GM12878 (cell line): ENCODE measurements at regions not wholly inside any gene's neighbourhood (a gene's known extent, or its start where the extent isn't known, plus 50 kb on each side); places are given as distances from the start of the nearest gene placed in this dataset.

Source experiments
- ATAC-seq: fragments of 200-7000 bp; cut with Tn5 transposase; 3 replicates; pipeline ENCODE4 v1.9.1; 2020; ENCODE audit warnings: mild to moderate bottlenecking, moderate library complexity
- BruUV-seq: library from RNA; stranded (reverse); fragments of 400-500 nt; replicated peaks from 2 replicates; lab custom pipeline; 2021; lab: Mats Ljungman, UMichigan
- CTCF ChIA-PET: fragments of 300-600 bp; sonication (Branson Sonifier 250); formaldehyde crosslinking; extraction: SDS; loops from one replicate; lab custom pipeline; 2021; ENCODE audit warnings: inconsistent platforms; lab: Yijun Ruan, JAX
- POLR2A ChIA-PET: fragments of 350-600 bp; formaldehyde crosslinking; extraction: SDS; loops from one replicate; lab custom pipeline; 2021; ENCODE audit warnings: inconsistent platforms; lab: Charles Lee
- RAD21 ChIA-PET: fragments of 300-600 bp; sonication (Branson Sonifier 250); formaldehyde crosslinking; loops from one replicate; lab custom pipeline; 2023; ENCODE audit warnings: antibody characterized with exemption; ENCODE audit not compliant: unreplicated experiment; lab: Charles Lee
- SMC1A ChIA-PET: fragments of 300-600 bp; sonication (Branson Sonifier 250); formaldehyde crosslinking; loops from one replicate; lab custom pipeline; 2023; ENCODE audit not compliant: unreplicated experiment, uncharacterized antibody; lab: Charles Lee
- DNase-seq: peaks from one replicate; pipeline ENCODE4 v3.0.0-alpha.2; 2011; ENCODE audit warnings: low read depth, low spot score
- FAIRE-seq: peaks from 3 replicates; lab custom pipeline; 2011; peaks lifted over from hg19 to GRCh38; lab: Jason Lieb, UNC
- H2AFZ ChIP-seq: 2 replicates; pipeline ENCODE4 v1.6.0; 2011; ENCODE audit warnings: low read depth, low read length, control low read depth; ENCODE audit not compliant: control insufficient read depth
- H3K27ac ChIP-seq: 2 replicates; pipeline ENCODE4 v1.5.1; 2011; ENCODE audit warnings: control low read depth; ENCODE audit not compliant: control insufficient read depth, insufficient read depth
- H3K27me3 ChIP-seq, 2 experiments: replicated peaks in 1 of 2; 2 replicates each; pipeline versions ENCODE4 v1.6.0 to v1.6.1; 2011; ENCODE audit warnings: low read length in 1 of 2; ENCODE audit not compliant: control insufficient read depth in 2 of 2, insufficient read depth in 2 of 2
- H3K36me3 ChIP-seq, 2 experiments: 2 replicates each; pipeline ENCODE4 v1.5.1; 2011; ENCODE audit warnings: low read length in 1 of 2; ENCODE audit not compliant: control insufficient read depth in 2 of 2, insufficient read depth in 2 of 2
- H3K4me1 ChIP-seq: 2 replicates; pipeline ENCODE4 v1.6.1; 2011; ENCODE audit warnings: mild to moderate bottlenecking, low read length, moderate library complexity, mixed read lengths; ENCODE audit not compliant: control insufficient read depth, insufficient read depth
- H3K4me2 ChIP-seq: 2 replicates; pipeline ENCODE4 v1.6.0; 2011; ENCODE audit warnings: control low read depth; ENCODE audit not compliant: control insufficient read depth, insufficient read depth
- H3K4me3 ChIP-seq: fragments of 200-600 bp; sonication (generic); 2 replicates; pipeline ENCODE4 v1.5.1; 2016
- H3K79me2 ChIP-seq: 2 replicates; pipeline ENCODE4 v1.6.0; 2011; ENCODE audit warnings: low read length; ENCODE audit not compliant: control insufficient read depth, insufficient read depth
- H3K9ac ChIP-seq: 2 replicates; pipeline ENCODE4 v1.8.0; 2011; ENCODE audit warnings: low read length, control low read depth, mixed read lengths; ENCODE audit not compliant: control insufficient read depth, insufficient read depth
- H3K9me3 ChIP-seq: replicated peaks from 3 replicates; pipeline ENCODE4 v1.5.1; 2011; ENCODE audit warnings: mild to moderate bottlenecking, low read length; ENCODE audit not compliant: control insufficient read depth, insufficient read depth
- H4K20me1 ChIP-seq: 2 replicates; pipeline ENCODE4 v1.6.0; 2011; ENCODE audit not compliant: control insufficient read depth, insufficient read depth
- BCL11A ChIP-seq: IDR thresholded peaks from 2 replicates; pipeline ENCODE4 v1.6.1; 2011; ENCODE audit warnings: low read depth, low read length
- EGR1 ChIP-seq, 2 experiments: IDR thresholded peaks; 1 replicate in 1 of 2; 2 replicates in 1 of 2; pipeline ENCODE4 v1.6.1; 2011 to 2012; ENCODE audit warnings: low read depth in 2 of 2, low read length in 2 of 2, borderline replicate concordance in 1 of 2, mild to moderate bottlenecking in 1 of 2, moderate library complexity in 1 of 2
- EP300 ChIP-seq, 2 experiments: fragments of 150-350 bp in 1 of 2; IDR thresholded peaks; 2 replicates each; pipeline ENCODE4 v1.6.1; 2011 to 2012; ENCODE audit warnings: low read depth in 2 of 2, low read length in 2 of 2, borderline replicate concordance in 1 of 2, improper control_type of control experiment in 1 of 2, inconsistent platforms in 1 of 2; ENCODE audit not compliant: control insufficient read depth in 1 of 2
- ESRRA ChIP-seq: IDR thresholded peaks from 2 replicates; pipeline ENCODE4 v1.6.1; 2012; ENCODE audit warnings: mild to moderate bottlenecking, low read length, improper control_type of control experiment
- EZH2 ChIP-seq: IDR thresholded peaks from 2 replicates; pipeline ENCODE4 v1.6.1; 2012; ENCODE audit warnings: low read depth, mild to moderate bottlenecking, control low read depth, inconsistent platforms, low read length, borderline replicate concordance; ENCODE audit not compliant: control insufficient read depth
- GATAD2B ChIP-seq: fragments of 450-650 bp; conservative IDR thresholded peaks from 2 replicates; pipeline ENCODE4 v1.6.1; 2017; ENCODE audit warnings: low read depth, mild to moderate bottlenecking, moderate library complexity
- HCFC1 ChIP-seq: fragments of 150-350 bp; IDR thresholded peaks from 2 replicates; pipeline ENCODE4 v1.6.1; 2014; ENCODE audit warnings: low read length
- MXI1 ChIP-seq: fragments of 150-350 bp; IDR thresholded peaks from 2 replicates; pipeline ENCODE4 v1.6.1; 2011; ENCODE audit warnings: low read depth, mild to moderate bottlenecking, inconsistent platforms, low read length, improper control_type of control experiment
- NFXL1 ChIP-seq: fragments of 450-650 bp; IDR thresholded peaks from 2 replicates; pipeline ENCODE4 v1.6.1; 2017; ENCODE audit warnings: antibody characterized with exemption, mild to moderate bottlenecking, borderline replicate concordance
- NR2C2 ChIP-seq: IDR thresholded peaks from 2 replicates; pipeline ENCODE4 v1.6.1; 2011; ENCODE audit warnings: borderline replicate concordance, low read depth; ENCODE audit not compliant: control insufficient read depth, insufficient read length
- RAD51 ChIP-seq: fragments of 450-650 bp; IDR thresholded peaks from 2 replicates; pipeline ENCODE4 v1.6.1; 2016; ENCODE audit warnings: moderate library complexity, mild to moderate bottlenecking, inconsistent platforms
- SMC3 ChIP-seq: IDR thresholded peaks from 2 replicates; pipeline ENCODE4 v1.6.1; 2011; ENCODE audit warnings: low read length, improper control_type of control experiment, borderline replicate concordance
- SPI1 ChIP-seq: IDR thresholded peaks from 2 replicates; pipeline ENCODE4 v1.6.1; 2011; ENCODE audit warnings: low read depth, mild to moderate bottlenecking, low read length, moderate library complexity, borderline replicate concordance; ENCODE audit not compliant: insufficient read depth
- STAT1 ChIP-seq: fragments of 450-650 bp; conservative IDR thresholded peaks from 2 replicates; pipeline ENCODE4 v1.6.1; 2014; ENCODE audit warnings: antibody characterized with exemption, mild to moderate bottlenecking
- SUPT20H ChIP-seq: IDR thresholded peaks from 2 replicates; pipeline ENCODE4 v1.6.1; 2011; ENCODE audit warnings: low read depth, mild to moderate bottlenecking, low read length, moderate library complexity, borderline replicate concordance; ENCODE audit not compliant: control insufficient read depth
- TCF7 ChIP-seq: IDR thresholded peaks from 2 replicates; pipeline ENCODE4 v1.6.1; 2014; ENCODE audit warnings: antibody characterized with exemption, borderline replicate concordance
- in situ Hi-C: fragments of 300-500 bp; cut with MboI; formaldehyde crosslinking; loops from 9 replicates; pipeline ENCODE4 v1.14.3; 2018; ENCODE audit warnings: mixed read lengths
- intact Hi-C: fragments of 100-400 bp; cut with micrococcal nuclease; formaldehyde crosslinking; loops from one replicate; pipeline ENCODE4 v1.14.2; 2022; ENCODE audit not compliant: unreplicated experiment
- TF ChIP-seq, protein P1 (sequence below): IDR thresholded peaks from 2 replicates; pipeline ENCODE4 v1.6.1; 2012; ENCODE audit warnings: low read depth, low read length, improper control_type of control experiment
- TF ChIP-seq, protein P2 (sequence below): fragments of 450-650 bp; IDR thresholded peaks from 2 replicates; pipeline ENCODE4 v1.6.1; 2017; ENCODE audit warnings: mild to moderate bottlenecking, moderate library complexity
- TF ChIP-seq, protein P3 (sequence below): IDR thresholded peaks from 2 replicates; pipeline ENCODE4 v1.6.1; 2012; ENCODE audit warnings: low read length, inconsistent platforms

DNA sequence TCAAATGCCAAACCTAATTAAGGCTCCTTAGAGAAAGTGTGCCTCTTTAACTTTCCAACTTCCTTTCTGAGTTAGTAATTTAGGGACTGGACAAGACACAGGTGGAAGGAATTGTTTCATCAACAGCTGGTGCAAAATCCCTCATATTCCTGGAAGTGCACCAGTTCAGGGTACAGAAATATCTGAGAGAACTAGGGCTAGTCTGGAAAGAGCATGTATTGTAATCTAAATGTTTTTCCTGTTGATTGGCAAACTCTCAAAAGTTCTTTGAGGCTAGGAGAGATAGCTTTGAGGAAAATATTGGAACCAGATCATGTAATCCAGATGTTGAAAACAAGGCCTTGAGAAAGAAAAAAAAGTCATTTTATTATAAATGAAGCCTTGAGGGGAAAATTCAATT, 98.1 kb upstream of the C1GALT1C1 start:
- BruUV-seq, result no TSS peak
- CTCF ChIA-PET, result interaction anchor here (1.0 to 1.8 kb wide), 4 partner anchors 10 to 42 kb away, joined by 3 to 15 read pairs (median 6); no protein-coding TSS in a partner anchor

More for the DNA sequence above, 98.1 kb upstream of the C1GALT1C1 start:
- H3K9me3 ChIP-seq, result no peaks in the 10 kb centered on the region
- no peak for FAIRE-seq
- no peak overlapping the region for H3K9ac ChIP-seq
- no peak overlapping the region for H3K27ac ChIP-seq
- no peak overlapping the region for H3K4me3 ChIP-seq
- no peak overlapping the region for H3K4me2 ChIP-seq
- SMC1A ChIA-PET, result interaction anchor here (1.0 to 6.1 kb wide), 4 partner anchors 10 to 41 kb away, joined by 3 to 66 read pairs (median 7); no protein-coding TSS in a partner anchor
- in situ Hi-C loops, result no loop called here
- no peaks in the 10 kb centered on the region for H3K27me3 ChIP-seq
- H3K36me3 ChIP-seq, result no peaks in the 10 kb centered on the region
- TF ChIP-seq EGR1 (IDR thresholded peaks at IDR 0.05; ENCODE audit: borderline replicate concordance in 1 of 2, low read depth in 2 of 2, low read length in 2 of 2) (no peak), SUPT20H (no peak), RAD51 (no peak), HCFC1 (no peak), SMC3 (no peak), SPI1 (no peak), GATAD2B (no peak), NR2C2 (no peak), EZH2 (no peak), EP300 (IDR thresholded peaks at IDR 0.05; ENCODE audit: borderline replicate concordance in 1 of 2, control insufficient read depth in 1 of 2, low read depth in 2 of 2, low read length in 2 of 2) (no peak), TCF7 (no peak), MXI1 (no peak), BCL11A (no peak), NFXL1 (no peak), ESRRA (no peak), STAT1 (no peak)
- TF ChIP-seq, protein P1, sequence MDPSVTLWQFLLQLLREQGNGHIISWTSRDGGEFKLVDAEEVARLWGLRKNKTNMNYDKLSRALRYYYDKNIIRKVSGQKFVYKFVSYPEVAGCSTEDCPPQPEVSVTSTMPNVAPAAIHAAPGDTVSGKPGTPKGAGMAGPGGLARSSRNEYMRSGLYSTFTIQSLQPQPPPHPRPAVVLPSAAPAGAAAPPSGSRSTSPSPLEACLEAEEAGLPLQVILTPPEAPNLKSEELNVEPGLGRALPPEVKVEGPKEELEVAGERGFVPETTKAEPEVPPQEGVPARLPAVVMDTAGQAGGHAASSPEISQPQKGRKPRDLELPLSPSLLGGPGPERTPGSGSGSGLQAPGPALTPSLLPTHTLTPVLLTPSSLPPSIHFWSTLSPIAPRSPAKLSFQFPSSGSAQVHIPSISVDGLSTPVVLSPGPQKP, result no peak
- TF ChIP-seq, protein P2, sequence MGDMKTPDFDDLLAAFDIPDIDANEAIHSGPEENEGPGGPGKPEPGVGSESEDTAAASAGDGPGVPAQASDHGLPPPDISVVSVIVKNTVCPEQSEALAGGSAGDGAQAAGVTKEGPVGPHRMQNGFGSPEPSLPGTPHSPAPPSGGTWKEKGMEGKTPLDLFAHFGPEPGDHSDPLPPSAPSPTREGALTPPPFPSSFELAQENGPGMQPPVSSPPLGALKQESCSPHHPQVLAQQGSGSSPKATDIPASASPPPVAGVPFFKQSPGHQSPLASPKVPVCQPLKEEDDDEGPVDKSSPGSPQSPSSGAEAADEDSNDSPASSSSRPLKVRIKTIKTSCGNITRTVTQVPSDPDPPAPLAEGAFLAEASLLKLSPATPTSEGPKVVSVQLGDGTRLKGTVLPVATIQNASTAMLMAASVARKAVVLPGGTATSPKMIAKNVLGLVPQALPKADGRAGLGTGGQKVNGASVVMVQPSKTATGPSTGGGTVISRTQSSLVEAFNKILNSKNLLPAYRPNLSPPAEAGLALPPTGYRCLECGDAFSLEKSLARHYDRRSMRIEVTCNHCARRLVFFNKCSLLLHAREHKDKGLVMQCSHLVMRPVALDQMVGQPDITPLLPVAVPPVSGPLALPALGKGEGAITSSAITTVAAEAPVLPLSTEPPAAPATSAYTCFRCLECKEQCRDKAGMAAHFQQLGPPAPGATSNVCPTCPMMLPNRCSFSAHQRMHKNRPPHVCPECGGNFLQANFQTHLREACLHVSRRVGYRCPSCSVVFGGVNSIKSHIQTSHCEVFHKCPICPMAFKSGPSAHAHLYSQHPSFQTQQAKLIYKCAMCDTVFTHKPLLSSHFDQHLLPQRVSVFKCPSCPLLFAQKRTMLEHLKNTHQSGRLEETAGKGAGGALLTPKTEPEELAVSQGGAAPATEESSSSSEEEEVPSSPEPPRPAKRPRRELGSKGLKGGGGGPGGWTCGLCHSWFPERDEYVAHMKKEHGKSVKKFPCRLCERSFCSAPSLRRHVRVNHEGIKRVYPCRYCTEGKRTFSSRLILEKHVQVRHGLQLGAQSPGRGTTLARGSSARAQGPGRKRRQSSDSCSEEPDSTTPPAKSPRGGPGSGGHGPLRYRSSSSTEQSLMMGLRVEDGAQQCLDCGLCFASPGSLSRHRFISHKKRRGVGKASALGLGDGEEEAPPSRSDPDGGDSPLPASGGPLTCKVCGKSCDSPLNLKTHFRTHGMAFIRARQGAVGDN, result no peak
- TF ChIP-seq, protein P3, sequence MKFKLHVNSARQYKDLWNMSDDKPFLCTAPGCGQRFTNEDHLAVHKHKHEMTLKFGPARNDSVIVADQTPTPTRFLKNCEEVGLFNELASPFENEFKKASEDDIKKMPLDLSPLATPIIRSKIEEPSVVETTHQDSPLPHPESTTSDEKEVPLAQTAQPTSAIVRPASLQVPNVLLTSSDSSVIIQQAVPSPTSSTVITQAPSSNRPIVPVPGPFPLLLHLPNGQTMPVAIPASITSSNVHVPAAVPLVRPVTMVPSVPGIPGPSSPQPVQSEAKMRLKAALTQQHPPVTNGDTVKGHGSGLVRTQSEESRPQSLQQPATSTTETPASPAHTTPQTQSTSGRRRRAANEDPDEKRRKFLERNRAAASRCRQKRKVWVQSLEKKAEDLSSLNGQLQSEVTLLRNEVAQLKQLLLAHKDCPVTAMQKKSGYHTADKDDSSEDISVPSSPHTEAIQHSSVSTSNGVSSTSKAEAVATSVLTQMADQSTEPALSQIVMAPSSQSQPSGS, result no peak
- intact Hi-C loops, result loop anchor here (2.0 kb wide), 1 partner anchor 31 kb away; no protein-coding TSS in a partner anchor
- H3K4me1 ChIP-seq, result no peaks in the 10 kb centered on the region; the same call in 1 of the 2 replicates
- no peak overlapping the region for H2AFZ ChIP-seq
- DNase-seq, result no peak
- POLR2A ChIA-PET, result interaction anchor here (1.2 kb wide), 1 partner anchor 25 kb away, joined by 6 read pairs; no protein-coding TSS in a partner anchor
- no peak for ATAC-seq
- H4K20me1 ChIP-seq, result no peaks in the 10 kb centered on the region
- RAD21 ChIA-PET, result interaction anchor here (1.1 to 1.7 kb wide), 2 partner anchors 9 to 22 kb away, joined by 4 to 5 read pairs; no protein-coding TSS in a partner anchor
- H3K79me2 ChIP-seq, result no peaks in the 10 kb centered on the region
